A549 (cell line): ENCODE measurements at regions not wholly inside any gene's neighbourhood (a gene's known extent, or its start where the extent isn't known, plus 50 kb on each side); places are given as distances from the start of the nearest gene placed in this dataset.

Experiments
- ATAC-seq, 2 experiments: fragments of 200-7000 bp in 1 of 2; fragments of >200 bp in 1 of 2; cut with Nextera tagmentation in 1 of 2; cut with Tn5 transposase in 1 of 2; 3 replicates each; pipeline versions ENCODE4 v1.8.0 to v1.9.1; 2018 to 2020; ENCODE audit warnings: mild to moderate bottlenecking in 1 of 2, moderate library complexity in 1 of 2
- CTCF ChIA-PET: fragments of 300-600 bp; sonication (Branson Sonifier 250); formaldehyde crosslinking; extraction: SDS; loops from one replicate; lab custom pipeline; 2021; ENCODE audit warnings: antibody characterized with exemption, inconsistent platforms; lab: Yijun Ruan, JAX
- POLR2A ChIA-PET: fragments of 350-600 bp; formaldehyde crosslinking; extraction: SDS; loops from one replicate; lab custom pipeline; 2021; ENCODE audit warnings: antibody characterized with exemption, inconsistent platforms; lab: Yijun Ruan, JAX
- DNase-seq, 2 experiments: peaks; one replicate each; pipeline versions ENCODE4 v3.0.0 to v3.0.0-alpha.2; 2011 to 2016; ENCODE audit warnings: low read depth in 1 of 2, low spot score in 1 of 2
- FAIRE-seq: peaks from 2 replicates; lab custom pipeline; 2011; peaks lifted over from hg19 to GRCh38; lab: Jason Lieb, UNC
- H3K27ac ChIP-seq, 2 experiments: fragments of >200 bp; sonication (Bioruptor Twin); formaldehyde crosslinking; 3 replicates each; pipeline ENCODE4 v1.5.1; 2016 to 2017
- H3K4me1 ChIP-seq: fragments of >200 bp; sonication (Bioruptor Twin); formaldehyde crosslinking; 3 replicates; pipeline ENCODE4 v1.6.1; 2016
- H3K4me2 ChIP-seq: fragments of >200 bp; sonication (Bioruptor Twin); formaldehyde crosslinking; 3 replicates; pipeline ENCODE4 v1.6.1; 2016
- H3K4me3 ChIP-seq: fragments of >200 bp; sonication (Bioruptor Twin); formaldehyde crosslinking; 3 replicates; pipeline ENCODE4 v1.5.1; 2016
- H3K9me3 ChIP-seq: fragments of >200 bp; sonication (Bioruptor Twin); formaldehyde crosslinking; 3 replicates; pipeline ENCODE4 v1.6.1; 2016
- CHD2 ChIP-seq: fragments of 150-350 bp; IDR thresholded peaks from 2 replicates; pipeline ENCODE4 v1.6.1; 2014; ENCODE audit warnings: low read length; ENCODE audit not compliant: partially characterized antibody
- EHMT2 ChIP-seq: fragments of 200-600 bp; sonication (generic); IDR thresholded peaks from 2 replicates; pipeline ENCODE4 v1.6.1; 2016; ENCODE audit warnings: antibody characterized with exemption, low read depth, mild to moderate bottlenecking, moderate library complexity
- FOSB ChIP-seq: fragments of 250-450 bp; sonication (Bioruptor Pico); IDR thresholded peaks from 2 replicates; pipeline ENCODE4 v1.5.0; 2020; ENCODE audit warnings: mild to moderate bottlenecking, moderate library complexity
- HOXB5 ChIP-seq: fragments of 250-450 bp; sonication (Bioruptor Pico); IDR thresholded peaks from 2 replicates; pipeline ENCODE4 v1.5.0; 2020; ENCODE audit warnings: mild to moderate bottlenecking, moderate library complexity
- JUN ChIP-seq, 2 experiments: fragments of >200 bp; sonication (Bioruptor Twin); formaldehyde crosslinking; IDR thresholded peaks; 2 replicates in 1 of 2; 3 replicates in 1 of 2; pipeline ENCODE4 v1.6.1; 2016 to 2017
- MAX ChIP-seq: IDR thresholded peaks from 2 replicates; pipeline ENCODE4 v1.6.1; 2012
- PBX3 ChIP-seq: IDR thresholded peaks from 2 replicates; pipeline ENCODE4 v1.6.1; 2012
- POLR2AphosphoS2 ChIP-seq: conservative IDR thresholded peaks from 2 replicates; pipeline ENCODE4 v1.6.1; 2012; ENCODE audit warnings: low read length, improper control_type of control experiment, inconsistent platforms
- RAD21 ChIP-seq, 2 experiments: fragments of >200 bp in 1 of 2; sonication (Bioruptor Twin) in 1 of 2; formaldehyde crosslinking in 1 of 2; IDR thresholded peaks in 1 of 2; conservative IDR thresholded peaks in 1 of 2; 2 replicates in 1 of 2; 3 replicates in 1 of 2; pipeline ENCODE4 v1.6.1; 2012 to 2018; ENCODE audit warnings: inconsistent platforms in 1 of 2
- RCOR1 ChIP-seq: fragments of 150-350 bp; IDR thresholded peaks from 2 replicates; pipeline ENCODE4 v1.6.1; 2014; ENCODE audit warnings: antibody characterized with exemption, low read length, low read depth
- RFX5 ChIP-seq: fragments of 450-650 bp; IDR thresholded peaks from 2 replicates; pipeline ENCODE4 v1.7.1; 2014; ENCODE audit warnings: antibody characterized with exemption, mild to moderate bottlenecking, moderate library complexity
- SMC3 ChIP-seq: fragments of >200 bp; sonication (Bioruptor Twin); formaldehyde crosslinking; IDR thresholded peaks from 3 replicates; pipeline ENCODE4 v1.6.1; 2018; ENCODE audit warnings: inconsistent platforms
- ZNF302 ChIP-seq: fragments of 250-450 bp; sonication (Bioruptor Pico); IDR thresholded peaks from 2 replicates; pipeline ENCODE4 v1.9.0; 2021; ENCODE audit warnings: inconsistent platforms, mild to moderate bottlenecking, moderate library complexity
- ZSCAN20 ChIP-seq: fragments of 250-450 bp; sonication (Bioruptor Pico); IDR thresholded peaks from 2 replicates; pipeline ENCODE4 v1.8.0; 2022; ENCODE audit warnings: mild to moderate bottlenecking, moderate library complexity
- WGBS: methylation state at CpG from one replicate; pipeline ENCODE4 v1.1.6; 2017; ENCODE audit errors: missing lambda C conversion rate; 5-methylcytosine and 5-hydroxymethylcytosine counted together
- TF ChIP-seq, protein P1 (sequence below): fragments of 450-650 bp; IDR thresholded peaks from 2 replicates; pipeline ENCODE4 v1.6.1; 2014; ENCODE audit warnings: antibody characterized with exemption
- TF ChIP-seq, protein P2 (sequence below): fragments of 250-450 bp; sonication (Bioruptor Pico); IDR thresholded peaks from 2 replicates; pipeline ENCODE4 v1.5.0; 2020; ENCODE audit warnings: low read depth, mild to moderate bottlenecking, moderate library complexity

GRCh38 chr4:152160225-152160800 is 375.6 kb downstream of the FBXW7 start (continued):
- TF ChIP-seq, protein P1, sequence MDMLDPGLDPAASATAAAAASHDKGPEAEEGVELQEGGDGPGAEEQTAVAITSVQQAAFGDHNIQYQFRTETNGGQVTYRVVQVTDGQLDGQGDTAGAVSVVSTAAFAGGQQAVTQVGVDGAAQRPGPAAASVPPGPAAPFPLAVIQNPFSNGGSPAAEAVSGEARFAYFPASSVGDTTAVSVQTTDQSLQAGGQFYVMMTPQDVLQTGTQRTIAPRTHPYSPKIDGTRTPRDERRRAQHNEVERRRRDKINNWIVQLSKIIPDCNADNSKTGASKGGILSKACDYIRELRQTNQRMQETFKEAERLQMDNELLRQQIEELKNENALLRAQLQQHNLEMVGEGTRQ = no peak

GRCh38 chr4:152159773-152160172 is 376.1 kb downstream of the FBXW7 start:
- no peak for TF ChIP-seq RCOR1
- TF ChIP-seq RFX5 = no peak
- TF ChIP-seq SMC3 = no peak
- no peak for TF ChIP-seq MAX
- TF ChIP-seq HOXB5 (CRISPR knock-in tag) = no peak
- no peak for TF ChIP-seq CHD2
- TF ChIP-seq JUN (IDR thresholded peaks at IDR 0.05) = no peak
- no peak for TF ChIP-seq FOSB (CRISPR knock-in tag)
- TF ChIP-seq ZSCAN20 (CRISPR knock-in tag) = no peak
- TF ChIP-seq RAD21 (conservative IDR thresholded peaks at IDR 0.05 in 1 of 2, IDR thresholded peaks at IDR 0.05 in 1 of 2) = no peak
- TF ChIP-seq EHMT2 = no peak
- TF ChIP-seq, protein P2, sequence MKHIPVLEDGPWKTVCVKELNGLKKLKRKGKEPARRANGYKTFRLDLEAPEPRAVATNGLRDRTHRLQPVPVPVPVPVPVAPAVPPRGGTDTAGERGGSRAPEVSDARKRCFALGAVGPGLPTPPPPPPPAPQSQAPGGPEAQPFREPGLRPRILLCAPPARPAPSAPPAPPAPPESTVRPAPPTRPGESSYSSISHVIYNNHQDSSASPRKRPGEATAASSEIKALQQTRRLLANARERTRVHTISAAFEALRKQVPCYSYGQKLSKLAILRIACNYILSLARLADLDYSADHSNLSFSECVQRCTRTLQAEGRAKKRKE = no peak
- ChIA-PET CTCF (interaction anchor here (0.9 kb wide), 1 partner anchor 31 kb away, joined by 3 read pairs; no protein-coding TSS in a partner anchor), POLR2A (no interaction called here)
- H3K27ac ChIP-seq = no peak overlapping the region
- no peak overlapping the region for H3K4me2 ChIP-seq
- H3K9me3 ChIP-seq = no peaks in the 10 kb centered on the region
- WGBS = 14% methylated on average over 2 of the region's 2 CpGs
- no peaks in the 10 kb centered on the region for H3K4me1 ChIP-seq
- FAIRE-seq = no peak
- no peak for DNase-seq
- H3K4me3 ChIP-seq = no peak overlapping the region
- no peak for ATAC-seq

GRCh38 chr4:152158225-152158624 is 377.7 kb downstream of the FBXW7 start:
- CTCF ChIA-PET = no interaction called here
- Histone ChIP-seq H3K27ac (no peak overlapping the region), H3K4me3 (no peak overlapping the region), H3K4me1 (no peaks in the 10 kb centered on the region), H3K9me3 (no peaks in the 10 kb centered on the region), H3K4me2 (no peak overlapping the region)
- no peak for FAIRE-seq
- 0% methylated on average over 2 of the region's 2 CpGs for WGBS
- no peak for ATAC-seq
- POLR2A ChIA-PET = no interaction called here
- TF ChIP-seq ZNF302 (CRISPR knock-in tag) (no peak), POLR2AphosphoS2 (no peak), PBX3 (no peak)
- no peak for DNase-seq

- DNase-seq (no peak), ATAC-seq (no peak)
- 67% methylated on average over 5 of the region's 5 CpGs for WGBS
- Histone ChIP-seq H3K9me3 (no peaks in the 10 kb centered on the region), H3K4me3 (no peak overlapping the region), H3K4me1 (no peaks in the 10 kb centered on the region)
- POLR2A ChIA-PET = no interaction called here
- CTCF ChIA-PET = no interaction called here
- TF ChIP-seq SMC3 = no peak
- TF ChIP-seq, all 56 proteins: peak for 0
- FAIRE-seq = no peak
- Histone ChIP-seq H3K27ac (no peak overlapping the region), H3K4me2 (no peak overlapping the region)
These were observed 378.3 kb downstream of the FBXW7 start for GRCh38 chr4:152157629-152158028.
